B cell (primary cell): ENCODE measurements at regions not wholly inside any gene's neighbourhood (a gene's known extent, or its start where the extent isn't known, plus 50 kb on each side); places are given as distances from the start of the nearest gene placed in this dataset.

Experiments
- EZH2 ChIP-seq: IDR thresholded peaks from 2 replicates; pipeline ENCODE4 v1.6.1; 2012; ENCODE audit warnings: borderline replicate concordance, low read depth, mild to moderate bottlenecking, moderate library complexity, low read length; ENCODE audit not compliant: insufficient read depth, poor library complexity, severe bottlenecking
- TF ChIP-seq, protein P1 (sequence below): fragments of 200-600 bp; IDR thresholded peaks from one replicate; pipeline ENCODE4 v1.8.0; 2022; ENCODE audit warnings: antibody characterized with exemption, mild to moderate bottlenecking

- TF ChIP-seq, protein P1, sequence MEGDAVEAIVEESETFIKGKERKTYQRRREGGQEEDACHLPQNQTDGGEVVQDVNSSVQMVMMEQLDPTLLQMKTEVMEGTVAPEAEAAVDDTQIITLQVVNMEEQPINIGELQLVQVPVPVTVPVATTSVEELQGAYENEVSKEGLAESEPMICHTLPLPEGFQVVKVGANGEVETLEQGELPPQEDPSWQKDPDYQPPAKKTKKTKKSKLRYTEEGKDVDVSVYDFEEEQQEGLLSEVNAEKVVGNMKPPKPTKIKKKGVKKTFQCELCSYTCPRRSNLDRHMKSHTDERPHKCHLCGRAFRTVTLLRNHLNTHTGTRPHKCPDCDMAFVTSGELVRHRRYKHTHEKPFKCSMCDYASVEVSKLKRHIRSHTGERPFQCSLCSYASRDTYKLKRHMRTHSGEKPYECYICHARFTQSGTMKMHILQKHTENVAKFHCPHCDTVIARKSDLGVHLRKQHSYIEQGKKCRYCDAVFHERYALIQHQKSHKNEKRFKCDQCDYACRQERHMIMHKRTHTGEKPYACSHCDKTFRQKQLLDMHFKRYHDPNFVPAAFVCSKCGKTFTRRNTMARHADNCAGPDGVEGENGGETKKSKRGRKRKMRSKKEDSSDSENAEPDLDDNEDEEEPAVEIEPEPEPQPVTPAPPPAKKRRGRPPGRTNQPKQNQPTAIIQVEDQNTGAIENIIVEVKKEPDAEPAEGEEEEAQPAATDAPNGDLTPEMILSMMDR, result no peak
- TF ChIP-seq EZH2, result no peak
Observed at GRCh38 chr1:87733386-87733785, 404.7 kb downstream of the LMO4 start.
